ENCODE measurements at regions not wholly inside any gene's neighbourhood (a gene's known extent, or its start where the extent isn't known, plus 50 kb on each side); places are given as distances from the start of the nearest gene placed in this dataset.

GRCh38 chr19:31485472-31485871 is 136.2 kb upstream of the TSHZ3 start:
- no peak for ATAC-seq
- TF ChIP-seq ZC3H10 (CRISPR knock-in tag; IDR thresholded peaks at IDR 0.05) (no peak), ESRRG (CRISPR knock-in tag; IDR thresholded peaks at IDR 0.05) (no peak), POU6F1 (CRISPR knock-in tag; IDR thresholded peaks at IDR 0.05; ENCODE audit: borderline replicate concordance, low read depth) (no peak), ZFP30 (CRISPR knock-in tag; IDR thresholded peaks at IDR 0.05) (no peak), GLIS3 (CRISPR knock-in tag; IDR thresholded peaks at IDR 0.05) (no peak), CSRNP3 (CRISPR knock-in tag; IDR thresholded peaks at IDR 0.05) (no peak), CREB5 (CRISPR knock-in tag; IDR thresholded peaks at IDR 0.05; ENCODE audit: low read depth) (no peak), ZNF8 (CRISPR knock-in tag; IDR thresholded peaks at IDR 0.05) (no peak), PATZ1 (CRISPR knock-in tag; IDR thresholded peaks at IDR 0.05; ENCODE audit: borderline replicate concordance) (no peak), PPARA (CRISPR knock-in tag; IDR thresholded peaks at IDR 0.05; ENCODE audit: borderline replicate concordance) (no peak), RARB (CRISPR knock-in tag; IDR thresholded peaks at IDR 0.05) (no peak), ZNF565 (CRISPR knock-in tag; conservative IDR thresholded peaks at IDR 0.05; ENCODE audit: low read depth) (no peak)
- TF ChIP-seq, protein P1, sequence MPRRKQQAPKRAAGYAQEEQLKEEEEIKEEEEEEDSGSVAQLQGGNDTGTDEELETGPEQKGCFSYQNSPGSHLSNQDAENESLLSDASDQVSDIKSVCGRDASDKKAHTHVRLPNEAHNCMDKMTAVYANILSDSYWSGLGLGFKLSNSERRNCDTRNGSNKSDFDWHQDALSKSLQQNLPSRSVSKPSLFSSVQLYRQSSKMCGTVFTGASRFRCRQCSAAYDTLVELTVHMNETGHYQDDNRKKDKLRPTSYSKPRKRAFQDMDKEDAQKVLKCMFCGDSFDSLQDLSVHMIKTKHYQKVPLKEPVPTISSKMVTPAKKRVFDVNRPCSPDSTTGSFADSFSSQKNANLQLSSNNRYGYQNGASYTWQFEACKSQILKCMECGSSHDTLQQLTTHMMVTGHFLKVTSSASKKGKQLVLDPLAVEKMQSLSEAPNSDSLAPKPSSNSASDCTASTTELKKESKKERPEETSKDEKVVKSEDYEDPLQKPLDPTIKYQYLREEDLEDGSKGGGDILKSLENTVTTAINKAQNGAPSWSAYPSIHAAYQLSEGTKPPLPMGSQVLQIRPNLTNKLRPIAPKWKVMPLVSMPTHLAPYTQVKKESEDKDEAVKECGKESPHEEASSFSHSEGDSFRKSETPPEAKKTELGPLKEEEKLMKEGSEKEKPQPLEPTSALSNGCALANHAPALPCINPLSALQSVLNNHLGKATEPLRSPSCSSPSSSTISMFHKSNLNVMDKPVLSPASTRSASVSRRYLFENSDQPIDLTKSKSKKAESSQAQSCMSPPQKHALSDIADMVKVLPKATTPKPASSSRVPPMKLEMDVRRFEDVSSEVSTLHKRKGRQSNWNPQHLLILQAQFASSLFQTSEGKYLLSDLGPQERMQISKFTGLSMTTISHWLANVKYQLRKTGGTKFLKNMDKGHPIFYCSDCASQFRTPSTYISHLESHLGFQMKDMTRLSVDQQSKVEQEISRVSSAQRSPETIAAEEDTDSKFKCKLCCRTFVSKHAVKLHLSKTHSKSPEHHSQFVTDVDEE (CRISPR knock-in tag; IDR thresholded peaks at IDR 0.05): no peak

DNA sequence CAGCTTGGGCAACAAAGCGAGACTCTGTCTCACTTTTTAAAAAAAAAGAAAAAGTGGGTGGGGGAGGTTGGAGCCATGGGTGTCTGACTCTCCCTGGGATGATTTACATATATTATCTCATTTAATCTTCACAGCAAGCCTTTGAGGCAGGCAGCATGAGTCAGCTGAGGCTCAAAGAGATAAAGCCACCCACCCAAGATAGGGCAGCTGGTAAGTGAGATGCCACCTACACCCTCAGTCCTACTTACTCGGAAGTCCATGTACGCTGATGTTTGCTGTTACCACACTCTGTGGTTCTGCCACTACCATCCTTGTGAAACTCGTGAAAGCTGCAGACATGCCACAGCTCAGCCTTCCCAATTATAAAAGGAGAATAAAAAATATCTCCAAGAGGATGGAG is 142.0 kb upstream of the TSHZ3 start:
- no peak for TF ChIP-seq ZFP30 (CRISPR knock-in tag; IDR thresholded peaks at IDR 0.05)
- no peak for TF ChIP-seq CSRNP3 (CRISPR knock-in tag; IDR thresholded peaks at IDR 0.05)
- no peak for TF ChIP-seq ARNTL (CRISPR knock-in tag; IDR thresholded peaks at IDR 0.05; ENCODE audit: borderline replicate concordance, low read depth)
- no peak for TF ChIP-seq ZC3H10 (CRISPR knock-in tag; IDR thresholded peaks at IDR 0.05)
- no peak for TF ChIP-seq ZNF565 (CRISPR knock-in tag; conservative IDR thresholded peaks at IDR 0.05; ENCODE audit: low read depth)
- no peak for TF ChIP-seq TOX (CRISPR knock-in tag; IDR thresholded peaks at IDR 0.05; ENCODE audit: borderline replicate concordance)
- TF ChIP-seq PATZ1 (CRISPR knock-in tag; IDR thresholded peaks at IDR 0.05; ENCODE audit: borderline replicate concordance): no peak
- TF ChIP-seq, protein P1 (CRISPR knock-in tag; IDR thresholded peaks at IDR 0.05): no peak
- TF ChIP-seq RARB (CRISPR knock-in tag; IDR thresholded peaks at IDR 0.05): no peak
- no peak for TF ChIP-seq ZNF70 (CRISPR knock-in tag; IDR thresholded peaks at IDR 0.05)
- TF ChIP-seq SNAI2 (CRISPR knock-in tag; IDR thresholded peaks at IDR 0.05): no peak
- TF ChIP-seq ZFP3 (CRISPR knock-in tag; IDR thresholded peaks at IDR 0.05): no peak
- TF ChIP-seq BACH2 (CRISPR knock-in tag; IDR thresholded peaks at IDR 0.05; ENCODE audit: borderline replicate concordance): no peak
- no peak for TF ChIP-seq TCF4 (CRISPR knock-in tag; IDR thresholded peaks at IDR 0.05; ENCODE audit: borderline replicate concordance)
- no peak for TF ChIP-seq GLIS3 (CRISPR knock-in tag; IDR thresholded peaks at IDR 0.05)

More for the DNA sequence above, 142.0 kb upstream of the TSHZ3 start:
- ATAC-seq: no peak
